T follicular helper cell (primary cell): ENCODE measurements at regions not wholly inside any gene's neighbourhood (a gene's known extent, or its start where the extent isn't known, plus 50 kb on each side); places are given as distances from the start of the nearest gene placed in this dataset.
"Not testable (repeated sequence)": the region's sequence is repeated elsewhere in the genome, so short reads cannot be mapped to it uniquely, and the experiment has no call there.

ENCODE experiments used
- DNase-seq: peaks from one replicate; pipeline ENCODE4 v3.0.0-alpha.2; 2020; ENCODE audit warnings: low read depth

GRCh38 chr9:28984016-28984415 is 1410.7 kb upstream of the C9orf72 start:
- DNase-seq = no peak

- DNase-seq = not testable (repeated sequence)
These were observed 1416.7 kb upstream of the C9orf72 start for GRCh38 chr9:28990009-28990408.

DNA sequence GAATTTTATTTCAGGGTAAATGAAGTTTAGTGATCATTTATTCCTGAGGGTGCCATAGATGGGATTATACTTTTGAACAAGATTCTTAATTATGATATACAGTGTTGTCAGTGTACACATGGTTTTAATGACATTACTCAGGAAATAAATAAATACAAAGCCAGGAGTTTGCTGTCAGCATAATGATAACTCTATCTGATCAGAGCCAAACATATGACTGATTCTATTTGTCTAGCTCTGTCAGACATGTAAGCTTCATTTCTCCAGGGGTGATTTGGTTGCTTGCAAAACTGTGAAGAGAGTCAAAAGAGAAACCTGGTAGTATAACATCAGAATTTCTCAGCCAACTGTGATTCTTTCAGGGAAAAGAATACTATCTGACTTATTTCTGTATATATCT is 1425.8 kb upstream of the C9orf72 start:
- DNase-seq = no peak

DNA sequence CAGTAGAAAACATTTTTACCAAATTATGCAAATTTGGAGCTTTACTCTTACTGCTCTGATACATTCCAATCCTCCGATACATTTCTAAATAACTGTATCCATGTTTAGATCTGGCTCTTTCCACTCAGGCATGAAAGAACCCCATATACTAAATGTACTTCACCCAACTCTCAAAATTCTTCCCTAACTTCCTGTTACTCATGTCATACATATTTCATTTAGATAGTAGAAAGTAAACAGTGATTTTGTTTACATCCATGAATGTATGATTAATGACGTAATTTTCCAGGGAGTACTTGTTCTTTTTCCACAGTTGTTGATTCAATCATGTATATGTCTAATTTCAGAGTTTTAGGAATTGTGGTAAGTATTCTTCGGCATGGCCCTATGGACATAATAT is 1426.5 kb upstream of the C9orf72 start:
- no peak for DNase-seq

- DNase-seq = no peak
These were observed 1427.7 kb upstream of the C9orf72 start for GRCh38 chr9:29001006-29001405.

GRCh38 chr9:29004988-29005387 is 1431.7 kb upstream of the C9orf72 start:
- no peak for DNase-seq

DNA sequence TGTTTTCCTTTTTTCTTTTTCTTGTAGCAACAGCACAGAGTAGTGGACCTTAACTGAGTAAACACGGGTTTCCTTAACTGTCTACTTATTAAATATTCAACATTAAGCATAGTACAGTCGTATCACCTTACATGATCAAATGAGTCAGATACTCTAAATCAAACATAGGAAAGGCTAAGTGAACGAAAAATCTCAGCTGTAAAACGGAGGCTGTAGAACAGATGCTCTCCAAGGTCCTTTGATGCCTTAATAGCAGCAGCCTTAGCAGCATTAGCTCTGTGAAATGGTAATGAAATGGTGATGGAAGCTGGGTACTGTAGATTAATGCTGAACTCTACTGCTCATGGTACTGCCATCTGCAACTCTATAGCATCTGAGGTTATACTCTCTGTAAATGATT is 1433.3 kb upstream of the C9orf72 start:
- no peak for DNase-seq

DNA sequence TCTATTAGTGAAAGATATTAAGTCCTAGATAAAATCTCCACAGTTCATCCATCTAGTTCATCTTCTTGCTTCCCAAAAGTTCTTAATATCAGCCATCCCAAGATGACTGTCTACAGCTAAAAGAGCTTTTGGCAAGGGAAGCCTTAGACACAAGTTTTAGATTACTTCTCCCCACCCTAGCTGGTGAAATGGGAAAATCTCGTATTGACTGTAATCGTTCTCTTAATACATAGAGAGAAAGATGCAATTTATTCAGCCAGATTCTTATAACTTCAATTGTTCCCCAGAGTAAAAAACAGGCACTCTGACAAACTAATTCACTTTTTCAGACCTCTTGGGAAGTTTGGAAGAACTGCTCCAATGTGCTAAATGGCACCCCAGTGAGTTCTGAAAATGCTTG is 1439.6 kb upstream of the C9orf72 start:
- no peak for DNase-seq

- DNase-seq = no peak
These were observed 1448.4 kb upstream of the C9orf72 start for GRCh38 chr9:29021632-29022031.

GRCh38 chr9:29038332-29038731 is 1465.1 kb upstream of the C9orf72 start:
- DNase-seq = no peak

DNA sequence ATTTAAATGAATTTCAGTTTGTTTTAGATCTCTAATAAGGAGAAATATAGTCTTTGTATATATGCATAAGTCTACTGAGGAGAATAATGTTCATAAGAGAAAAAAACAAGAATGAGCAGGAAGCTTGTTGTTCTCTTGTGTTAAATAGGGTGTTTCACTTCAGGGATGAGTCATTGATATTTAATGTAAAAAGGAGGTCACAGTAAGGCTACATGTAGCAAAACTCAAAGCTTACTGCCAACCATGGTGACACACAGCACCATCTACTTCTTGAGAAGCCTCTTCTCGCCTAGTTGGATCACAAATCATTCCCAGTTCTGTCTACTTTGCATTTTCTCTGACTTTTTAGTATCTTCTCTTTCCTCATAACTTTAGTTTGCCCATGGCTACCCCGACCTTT is 1466.0 kb upstream of the C9orf72 start:
- no peak for DNase-seq

DNA sequence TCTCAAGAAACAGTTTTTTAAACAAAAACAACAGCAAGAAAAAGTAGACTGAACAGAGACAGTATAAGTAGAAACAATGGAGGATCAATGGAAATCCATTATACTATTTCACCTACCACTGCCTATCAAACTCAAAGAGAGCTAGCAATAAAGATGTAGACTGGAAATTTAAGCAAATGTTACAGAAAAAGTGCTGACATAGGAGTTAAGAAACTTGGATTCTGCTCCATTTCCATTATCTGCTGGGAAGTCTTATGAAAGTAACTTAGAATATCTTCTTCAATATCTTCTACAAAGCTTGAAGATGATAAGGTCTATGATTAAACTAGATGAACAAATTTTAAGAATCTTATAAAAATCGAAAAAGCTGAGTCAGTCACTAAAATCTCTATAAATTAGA is 1469.8 kb upstream of the C9orf72 start:
- no peak for DNase-seq

DNA sequence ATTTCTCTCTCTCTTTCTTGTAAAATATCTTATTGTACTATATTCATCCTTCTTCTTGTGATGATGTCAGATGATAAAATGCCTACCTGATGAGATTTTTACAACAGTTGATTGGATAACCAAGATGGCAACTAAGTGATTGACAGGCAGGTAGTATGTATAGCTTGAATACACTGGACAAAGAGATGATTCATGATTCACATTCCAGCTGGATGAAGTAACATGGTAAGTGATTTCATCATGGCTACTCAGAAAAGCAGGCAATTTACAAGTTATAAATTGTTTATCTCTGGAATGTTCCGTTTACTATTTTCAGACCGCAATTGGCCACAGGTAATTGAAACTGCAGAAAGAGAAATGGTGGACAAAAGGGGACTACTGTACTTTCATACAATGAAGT is 1471.7 kb upstream of the C9orf72 start:
- DNase-seq = no peak

DNA sequence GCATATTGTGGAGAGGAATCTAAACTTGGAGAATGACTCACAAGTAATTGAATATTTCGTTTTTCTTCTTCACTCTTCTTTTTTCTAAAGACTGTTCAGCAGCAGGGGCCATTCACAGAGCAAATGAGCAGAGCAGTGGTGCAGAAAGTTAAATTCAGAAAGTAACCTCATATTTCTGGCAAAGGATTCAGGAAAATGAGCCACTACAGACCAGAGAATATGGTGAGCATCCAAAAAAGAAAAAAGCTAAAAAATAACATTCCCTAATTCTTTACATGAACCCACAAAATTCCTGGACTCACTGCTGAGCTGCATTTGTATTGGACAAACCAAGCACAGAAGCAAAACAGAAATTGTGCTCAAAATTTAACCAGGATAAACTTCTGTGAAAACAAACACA is 1486.8 kb upstream of the C9orf72 start:
- no peak for DNase-seq

DNA sequence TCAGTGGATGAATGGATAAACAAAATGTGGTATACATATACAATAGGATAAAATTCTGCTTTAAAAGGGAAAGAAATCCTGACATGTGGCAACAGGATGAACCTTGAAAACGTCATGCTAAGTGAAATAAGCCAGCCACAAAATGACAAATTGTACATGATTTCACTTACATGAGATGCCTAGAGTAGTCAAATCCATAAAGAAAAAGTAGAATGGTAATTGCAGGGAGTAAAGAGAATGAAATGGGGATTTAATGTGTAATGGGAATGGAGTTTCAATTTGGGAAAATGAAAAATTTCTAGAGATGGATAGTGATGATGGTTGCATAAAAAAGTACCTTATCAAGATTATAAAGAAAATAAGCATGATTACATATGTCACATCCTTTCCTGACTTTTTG is 1489.2 kb upstream of the C9orf72 start:
- no peak for DNase-seq

GRCh38 chr9:29063031-29063430 is 1489.8 kb upstream of the C9orf72 start:
- no peak for DNase-seq

DNA sequence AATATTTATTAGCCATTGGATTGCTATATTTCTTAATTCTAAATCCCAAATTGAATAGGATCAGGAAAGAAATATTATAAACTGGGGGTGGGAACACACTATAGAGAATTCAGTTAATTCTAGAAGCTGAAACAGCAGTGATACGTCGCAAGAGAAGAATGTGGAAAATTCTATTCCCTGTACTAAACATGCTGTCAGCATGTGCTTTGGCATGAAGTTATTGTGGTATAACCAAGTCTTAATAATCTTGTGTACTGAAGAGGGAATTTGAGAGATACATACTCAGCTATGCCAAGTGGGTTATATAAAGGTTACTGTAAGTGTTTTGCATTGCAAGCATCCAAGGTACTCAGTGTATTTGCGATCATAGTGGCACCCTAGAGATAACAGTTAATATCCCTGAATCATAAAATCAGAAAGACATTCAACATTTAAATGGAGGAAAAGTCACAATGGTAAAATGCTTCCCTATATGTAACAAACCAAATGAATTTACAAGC is 1492.9 kb upstream of the C9orf72 start:
- no peak for DNase-seq

DNA sequence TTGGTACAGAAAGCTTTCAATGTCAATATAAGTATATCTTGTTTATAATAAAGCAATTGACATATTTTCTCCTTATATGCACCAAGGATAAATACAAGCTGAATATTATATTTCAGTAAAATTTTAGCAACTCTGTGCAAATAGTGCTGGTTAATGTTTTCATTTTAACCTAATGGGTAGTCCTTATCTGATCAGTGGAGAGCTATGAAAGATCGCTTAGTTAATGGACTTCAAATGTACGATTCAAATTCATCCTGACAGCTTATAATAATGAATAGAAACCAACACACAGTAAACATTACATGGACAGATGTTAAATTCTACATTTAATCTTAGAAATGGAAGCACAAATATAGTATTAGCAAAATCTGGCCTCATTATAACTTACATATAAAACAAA is 1495.2 kb upstream of the C9orf72 start:
- no peak for DNase-seq

GRCh38 chr9:29069376-29069775 is 1496.1 kb upstream of the C9orf72 start:
- no peak for DNase-seq

DNA sequence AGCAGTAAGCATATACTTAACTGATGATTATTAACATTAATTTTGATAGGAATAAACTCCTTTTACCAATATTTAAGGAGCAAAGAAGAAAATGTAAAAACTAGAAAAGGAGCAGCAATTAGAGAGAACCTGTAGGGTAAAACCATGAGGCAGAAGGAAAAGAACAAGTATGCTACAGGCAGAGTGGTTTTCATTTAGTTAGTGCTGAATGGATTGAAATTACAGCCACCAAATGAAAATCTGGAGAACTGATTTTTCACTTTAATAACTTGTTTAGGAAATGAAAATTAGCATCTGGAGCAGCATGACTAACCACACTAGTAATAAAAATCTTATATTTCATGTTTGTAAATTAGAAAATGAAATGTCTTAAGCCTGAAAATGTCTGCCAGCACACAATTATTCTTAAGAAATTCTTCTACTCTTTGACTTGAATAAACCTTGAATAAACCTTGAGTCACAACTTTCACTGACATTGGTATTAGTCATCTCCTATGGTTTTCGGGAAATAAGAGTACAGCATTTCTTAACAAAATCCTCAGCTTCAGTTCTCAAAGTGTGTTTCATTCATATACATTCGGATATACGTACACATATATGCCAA is 1504.9 kb upstream of the C9orf72 start:
- no peak for DNase-seq

GRCh38 chr9:29100762-29101161 is 1527.5 kb upstream of the C9orf72 start:
- DNase-seq = no peak

- DNase-seq = not testable (repeated sequence)
These were observed 1530.9 kb upstream of the C9orf72 start for GRCh38 chr9:29104166-29104565.

DNA sequence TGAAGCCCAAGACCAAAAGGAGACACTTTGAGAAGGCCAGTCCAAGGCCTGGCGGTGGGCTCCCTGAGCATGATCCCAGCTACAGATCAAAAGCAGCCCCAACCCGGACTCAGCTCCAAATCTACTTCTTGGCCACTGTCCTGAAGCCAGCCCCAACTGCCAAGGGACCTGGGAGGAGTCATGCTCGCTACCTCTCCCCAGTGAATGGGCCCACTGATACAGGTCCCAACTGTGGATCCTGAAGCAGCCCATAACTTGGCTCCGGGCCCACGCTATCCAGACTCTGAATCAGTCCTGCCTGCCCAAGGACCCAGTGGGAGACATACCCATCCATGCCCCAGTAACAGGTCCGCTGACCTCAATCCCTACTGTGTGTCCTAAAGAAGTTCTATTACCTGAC is 1545.3 kb upstream of the C9orf72 start:
- DNase-seq = no peak

- DNase-seq = no peak
These were observed 1553.5 kb upstream of the C9orf72 start for GRCh38 chr9:29126783-29127182.

- no peak for DNase-seq
These were observed 1556.5 kb upstream of the C9orf72 start for GRCh38 chr9:29129763-29130162.
